Activated naive CD4-positive, alpha-beta T cell treated with Interleukin-2 at 50 U/mL for 16 hours (primary cell): ENCODE measurements at regions not wholly inside any gene's neighbourhood (a gene's known extent, or its start where the extent isn't known, plus 50 kb on each side); places are given as distances from the start of the nearest gene placed in this dataset.

Experiments
- DNase-seq: peaks from one replicate; pipeline ENCODE4 v3.0.0-alpha.2; 2020

DNA sequence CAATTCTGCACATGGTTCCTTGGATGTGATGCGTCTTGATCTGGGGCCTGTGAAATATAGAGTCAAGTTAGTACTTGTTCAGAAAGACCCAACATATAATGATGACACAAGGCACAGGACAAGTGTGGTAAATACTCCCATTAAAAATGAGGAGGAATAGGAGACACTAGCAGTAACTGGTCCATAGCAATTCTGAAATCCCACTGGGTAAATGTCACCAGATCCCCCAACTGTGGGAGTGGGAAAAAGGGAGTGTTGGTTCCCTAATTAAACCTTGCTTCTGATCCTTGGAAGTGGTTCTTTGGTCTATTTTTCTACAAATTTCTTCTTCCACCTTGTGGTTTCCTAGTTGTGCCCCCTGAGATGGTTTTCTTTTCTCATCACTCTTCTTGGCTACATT is 62.5 kb upstream of the NRP1 start:
- no peak for DNase-seq

DNA sequence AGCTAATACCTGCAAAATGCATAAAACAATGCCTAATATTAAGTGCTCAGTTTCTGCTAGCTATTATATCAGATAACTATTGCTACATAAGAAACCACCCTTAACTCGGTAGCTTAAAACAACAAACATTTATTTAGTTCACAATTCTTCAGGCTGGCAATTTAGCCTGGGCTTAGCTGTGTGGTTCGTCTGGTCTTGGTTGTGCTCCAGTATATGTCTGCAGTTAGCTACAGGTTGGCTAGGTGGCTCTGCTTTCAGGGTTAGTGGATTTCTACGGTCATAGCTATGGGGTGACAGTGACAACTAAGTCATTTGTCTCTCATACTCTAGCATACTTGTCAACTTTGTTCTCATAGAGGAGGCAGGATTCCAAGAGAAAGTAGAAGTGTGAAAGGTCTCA is 61.8 kb upstream of the NRP1 start:
- no peak for DNase-seq

DNA sequence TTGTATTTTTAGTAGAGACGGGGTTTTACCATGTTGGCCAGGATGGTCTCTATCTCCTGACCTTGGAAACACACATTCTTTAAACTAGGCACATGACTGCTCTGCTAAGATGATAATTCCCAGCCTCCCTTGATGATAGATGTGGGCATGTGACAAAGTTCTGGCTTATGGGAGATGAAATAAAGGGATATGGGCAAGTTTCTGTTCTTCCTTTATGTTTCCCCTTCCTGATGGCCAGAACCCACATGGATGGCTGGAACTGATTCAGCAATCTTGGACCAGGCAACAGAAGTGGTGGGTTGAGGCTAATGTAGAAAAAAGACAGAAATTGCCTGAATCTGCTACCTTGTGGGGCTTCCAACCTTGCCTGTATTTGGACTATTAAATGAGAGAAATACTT is 60.7 kb upstream of the NRP1 start:
- no peak for DNase-seq

DNA sequence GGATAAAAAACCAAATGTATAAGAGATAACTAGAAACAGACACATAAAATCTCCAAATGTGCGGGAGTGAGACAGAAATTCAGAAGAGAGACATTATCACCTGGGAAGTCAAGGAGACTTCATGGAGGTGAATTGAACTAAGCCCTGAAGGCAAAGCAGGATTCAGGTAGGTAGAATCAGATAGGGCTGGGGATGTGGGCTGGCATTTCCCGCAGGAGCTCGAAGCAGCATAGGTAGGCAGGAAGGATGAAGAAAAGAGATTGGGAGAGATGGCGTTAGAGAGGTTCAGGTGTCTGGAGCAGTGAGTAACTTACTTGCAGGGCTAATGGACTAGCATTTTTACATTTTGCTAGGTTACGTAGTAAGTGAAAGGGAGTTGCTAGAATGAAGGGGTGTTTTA is 58.2 kb upstream of the NRP1 start:
- DNase-seq = no peak

DNA sequence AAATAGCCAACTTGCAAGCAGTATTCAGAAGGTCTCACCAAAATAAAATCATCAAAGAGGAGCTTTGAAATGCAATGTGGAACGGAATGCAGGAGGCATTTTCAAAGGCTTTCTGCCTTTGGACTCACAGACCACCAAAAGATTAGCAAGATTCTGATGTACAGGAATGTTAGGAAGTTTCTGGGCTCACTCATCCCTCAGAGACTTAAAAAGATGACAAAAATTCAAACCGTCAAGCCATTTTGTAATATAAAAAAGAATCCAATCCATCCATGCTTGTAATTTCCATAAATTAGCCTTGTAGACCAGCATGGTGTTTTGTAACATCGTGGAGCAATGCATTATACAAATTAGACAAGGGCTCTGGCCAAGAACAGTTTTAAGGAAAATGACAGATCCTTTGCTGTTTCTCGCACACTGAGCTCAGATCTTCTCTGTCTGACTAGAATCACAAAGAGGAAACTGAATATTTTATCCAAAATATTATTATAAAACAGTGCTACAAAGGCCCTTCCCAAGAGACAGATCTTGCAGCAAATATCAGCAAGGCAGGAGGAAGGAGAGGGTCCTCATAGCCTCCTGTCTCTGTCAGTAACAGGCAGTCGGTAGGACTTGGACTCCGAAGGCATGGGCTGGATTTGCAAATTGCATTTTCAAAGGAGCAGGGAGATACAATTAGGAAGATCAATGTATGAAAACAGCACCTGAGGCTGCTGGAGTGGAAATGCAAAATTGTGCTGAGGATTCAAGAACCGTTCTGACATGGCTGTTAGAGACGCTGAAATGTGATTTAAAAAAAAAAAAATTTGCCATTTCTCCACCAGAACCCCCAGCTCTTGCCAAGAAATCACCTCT is 57.4 kb upstream of the NRP1 start:
- no peak for DNase-seq

DNA sequence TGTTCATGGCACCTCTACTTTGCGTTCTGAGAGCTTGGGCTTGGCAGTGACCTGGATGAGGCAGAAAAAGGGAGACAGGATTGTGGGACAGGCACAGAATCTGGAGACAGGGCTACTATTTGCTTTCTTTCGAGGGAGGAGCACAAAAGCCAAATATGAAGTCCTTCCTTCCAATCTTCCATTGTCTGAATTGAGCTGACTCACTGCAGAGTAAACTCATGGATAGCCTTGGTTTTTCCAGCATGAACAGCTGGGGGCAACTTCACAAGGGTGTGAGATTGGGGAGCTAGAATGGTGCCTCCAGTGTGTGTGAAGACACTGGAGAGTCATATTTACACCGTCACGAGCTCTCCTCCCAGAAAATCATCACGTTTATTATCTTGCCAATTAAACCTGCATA is 55.6 kb upstream of the NRP1 start:
- DNase-seq = no peak

DNA sequence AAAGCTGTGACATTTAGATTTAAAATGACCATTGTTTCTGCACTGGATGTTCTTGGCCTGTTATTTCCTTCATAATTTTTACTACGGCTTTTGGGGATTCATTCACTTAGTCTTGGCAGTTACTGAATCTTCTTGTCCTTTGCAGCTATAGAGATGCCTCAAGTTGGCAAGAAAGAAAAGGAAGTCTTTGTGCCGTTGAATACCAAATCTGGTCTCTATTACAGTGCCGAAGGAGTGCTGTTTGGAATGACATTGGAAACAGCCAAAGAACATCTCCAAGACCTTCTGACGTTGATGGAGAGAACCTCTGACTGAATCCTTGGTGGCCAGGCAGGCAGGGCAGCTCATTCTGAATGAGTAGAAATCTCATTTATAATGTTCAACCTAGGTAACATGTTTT is 54.3 kb upstream of the NRP1 start:
- DNase-seq = no peak

DNA sequence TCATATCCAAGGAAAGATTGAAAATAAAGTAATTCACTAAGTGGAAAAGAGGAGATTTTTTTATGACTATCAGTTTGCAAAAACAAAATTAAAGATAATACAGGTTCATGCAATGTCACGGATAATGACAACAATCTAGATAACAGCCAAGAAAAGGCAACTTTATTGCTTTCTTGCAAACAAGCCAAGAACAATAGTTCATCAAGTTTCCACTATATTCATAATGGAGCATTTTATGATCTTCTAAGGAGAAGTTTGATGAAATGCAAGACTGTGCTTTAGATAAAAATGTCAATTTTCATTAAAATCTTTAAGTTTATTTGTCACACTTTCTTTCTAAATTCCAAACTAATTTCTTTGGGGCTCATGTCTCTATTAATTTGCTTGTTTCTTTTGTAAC is 53.9 kb upstream of the NRP1 start:
- DNase-seq = no peak

DNA sequence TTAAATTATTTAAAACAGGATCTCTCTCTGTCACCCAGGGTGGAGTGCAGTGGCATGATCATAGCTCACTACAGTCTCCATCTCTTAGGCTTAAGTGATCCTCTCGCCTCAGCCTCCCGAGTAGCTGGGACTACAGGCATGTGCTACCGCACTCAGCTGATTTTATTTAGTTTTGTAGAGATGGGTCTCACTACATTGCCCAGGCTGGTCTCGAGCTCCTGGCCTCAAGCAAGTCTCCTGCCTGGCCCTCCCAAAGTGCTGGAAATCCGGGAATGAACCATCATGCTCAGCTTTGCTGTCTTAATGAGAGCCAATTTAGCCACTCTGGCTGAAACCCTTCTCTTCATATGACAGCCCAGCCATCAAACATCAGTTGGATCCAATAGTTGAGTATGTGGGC is 53.3 kb upstream of the NRP1 start:
- no peak for DNase-seq

DNA sequence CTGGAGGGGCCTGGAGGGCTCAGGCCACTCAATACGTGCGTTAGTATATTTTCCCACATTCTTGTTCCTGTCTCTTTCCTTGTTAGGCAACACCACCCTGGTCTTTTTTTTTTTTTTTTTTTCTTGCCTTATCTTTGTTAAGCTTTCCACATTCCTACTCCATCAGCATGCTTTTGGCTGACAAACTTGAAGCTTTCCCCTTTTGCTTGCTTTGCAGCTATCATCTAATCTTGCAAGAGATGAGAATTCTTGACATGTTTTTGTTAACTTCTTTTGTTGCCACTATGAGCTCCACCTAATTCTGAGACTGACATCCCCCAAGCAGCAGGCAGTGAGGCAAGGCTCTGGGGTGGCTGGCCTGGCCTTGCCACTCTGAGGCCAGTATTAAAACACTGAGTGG is 52.5 kb upstream of the NRP1 start:
- DNase-seq = no peak

DNA sequence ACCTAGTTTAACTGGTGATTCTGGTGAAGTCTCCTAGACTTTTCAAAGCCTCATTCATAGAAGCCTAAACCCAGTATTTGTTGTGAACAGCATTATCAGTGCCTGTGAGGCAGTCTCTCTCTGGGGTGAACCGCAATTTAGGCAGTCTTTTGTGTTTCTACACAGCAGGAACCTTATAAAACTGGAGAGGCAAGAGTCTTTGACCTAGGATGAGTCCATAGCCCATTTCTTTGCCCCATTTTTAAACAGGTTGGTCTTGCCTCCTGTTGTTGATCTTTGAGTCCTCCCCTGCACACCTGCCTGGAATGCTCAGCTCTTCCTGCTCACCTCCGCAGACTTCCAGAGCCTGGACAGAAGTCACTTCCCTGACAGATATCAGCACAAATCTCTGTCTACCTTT is 51.2 kb upstream of the NRP1 start:
- no peak for DNase-seq

DNA sequence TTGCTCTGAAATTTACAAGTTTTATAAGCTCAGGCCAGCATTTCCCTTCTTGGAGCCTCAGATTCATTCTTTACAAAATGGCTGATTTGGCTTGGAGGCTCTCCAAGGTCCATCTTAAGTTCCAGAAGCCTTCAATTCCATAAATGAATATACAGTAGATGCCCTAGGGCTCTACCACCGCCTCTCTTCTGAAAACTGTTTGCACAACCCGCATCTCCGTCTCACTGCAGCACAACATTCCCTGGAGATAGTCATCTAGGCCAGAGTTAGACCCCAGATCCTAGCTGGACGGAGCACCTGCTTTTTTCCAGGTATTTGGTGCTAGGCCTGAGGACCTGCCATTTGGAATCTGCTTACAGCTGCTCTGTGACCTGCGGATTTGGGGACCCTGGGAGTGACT is 50.5 kb upstream of the NRP1 start:
- no peak for DNase-seq
